HUES6 (cell line): ENCODE measurements at regions not wholly inside any gene's neighbourhood (a gene's known extent, or its start where the extent isn't known, plus 50 kb on each side); places are given as distances from the start of the nearest gene placed in this dataset.

Experiments
- H3K27ac ChIP-seq: 2 replicates; pipeline ENCODE4 v1.7.0; 2013; ENCODE audit warnings: low read depth, mild to moderate bottlenecking, low read length, inconsistent platforms
- H3K27me3 ChIP-seq: 2 replicates; pipeline ENCODE4 v1.6.1; 2013; ENCODE audit warnings: low read length; ENCODE audit not compliant: control insufficient read depth, insufficient read depth
- H3K36me3 ChIP-seq: 2 replicates; pipeline ENCODE4 v1.6.1; 2013; ENCODE audit warnings: low read length; ENCODE audit not compliant: control insufficient read depth, insufficient read depth
- H3K4me1 ChIP-seq: 2 replicates; pipeline ENCODE4 v1.6.1; 2013; ENCODE audit warnings: low read length; ENCODE audit not compliant: control insufficient read depth, insufficient read depth
- H3K4me3 ChIP-seq: 2 replicates; pipeline ENCODE4 v1.5.1; 2013; ENCODE audit warnings: low read depth, low read length
- H3K9ac ChIP-seq: one replicate; pipeline ENCODE4 v1.6.1; 2013; ENCODE audit warnings: mild to moderate bottlenecking, low read length
- H3K9me3 ChIP-seq: 2 replicates; pipeline ENCODE4 v1.6.1; 2013; ENCODE audit warnings: low read depth, low read length; ENCODE audit not compliant: control insufficient read depth, insufficient read depth

- Histone ChIP-seq H3K4me1 (no peaks in the 10 kb centered on the region), H3K9ac (no peak overlapping the region), H3K9me3 (no peaks in the 10 kb centered on the region), H3K27me3 (no peaks in the 10 kb centered on the region), H3K36me3 (no peaks in the 10 kb centered on the region), H3K27ac (no peak overlapping the region), H3K4me3 (no peak overlapping the region)
Measured at GRCh38 chr1:217313096-217313495, 317.8 kb downstream of the GPATCH2 start.

DNA sequence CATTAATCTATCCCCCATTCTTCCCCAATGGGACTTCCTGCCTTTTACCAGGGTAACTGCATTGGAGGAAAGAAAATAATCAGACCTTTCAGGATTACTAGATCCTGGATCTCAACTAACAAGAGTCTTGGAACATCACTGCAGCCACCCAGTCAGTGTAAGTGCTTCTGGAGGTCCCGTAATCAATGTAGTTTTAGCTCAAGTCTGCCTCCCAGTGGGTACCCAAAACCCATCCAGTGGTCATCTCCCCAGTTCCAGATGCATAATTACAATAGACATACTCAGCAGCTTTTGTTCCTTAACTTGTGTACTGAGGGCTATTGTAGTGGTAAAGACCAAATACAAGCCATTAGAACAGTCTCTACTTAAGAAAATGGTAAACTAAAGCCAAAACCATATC is 319.1 kb downstream of the GPATCH2 start:
- H3K4me3 ChIP-seq = no peak overlapping the region
- H3K4me1 ChIP-seq = no peaks in the 10 kb centered on the region
- H3K27ac ChIP-seq = no peak overlapping the region
- no peaks in the 10 kb centered on the region for H3K36me3 ChIP-seq
- no peaks in the 10 kb centered on the region for H3K9me3 ChIP-seq
- H3K9ac ChIP-seq = no peak overlapping the region
- H3K27me3 ChIP-seq = no peaks in the 10 kb centered on the region

GRCh38 chr1:217311269-217311668 is 319.6 kb downstream of the GPATCH2 start:
- no peaks in the 10 kb centered on the region for H3K27me3 ChIP-seq
- H3K9me3 ChIP-seq = no peaks in the 10 kb centered on the region
- H3K36me3 ChIP-seq = no peaks in the 10 kb centered on the region
- no peak overlapping the region for H3K27ac ChIP-seq
- H3K4me3 ChIP-seq = no peak overlapping the region
- H3K9ac ChIP-seq = no peak overlapping the region
- no peaks in the 10 kb centered on the region for H3K4me1 ChIP-seq

- H3K9ac ChIP-seq = no peak overlapping the region
- no peak overlapping the region for H3K4me3 ChIP-seq
- no peaks in the 10 kb centered on the region for H3K4me1 ChIP-seq
- no peak overlapping the region for H3K27ac ChIP-seq
- no peaks in the 10 kb centered on the region for H3K9me3 ChIP-seq
- H3K27me3 ChIP-seq = no peaks in the 10 kb centered on the region
- H3K36me3 ChIP-seq = no peaks in the 10 kb centered on the region
Measured at GRCh38 chr1:217281332-217281731, 349.6 kb downstream of the GPATCH2 start.

- no peak overlapping the region for H3K27ac ChIP-seq
- no peaks in the 10 kb centered on the region for H3K36me3 ChIP-seq
- H3K9ac ChIP-seq = no peak overlapping the region
- no peaks in the 10 kb centered on the region for H3K4me1 ChIP-seq
- no peak overlapping the region for H3K4me3 ChIP-seq
- no peaks in the 10 kb centered on the region for H3K27me3 ChIP-seq
- no peaks in the 10 kb centered on the region for H3K9me3 ChIP-seq
Measured at GRCh38 chr1:217275655-217276398, 355.1 kb downstream of the GPATCH2 start.

- Histone ChIP-seq H3K4me1 (no peaks in the 10 kb centered on the region), H3K27me3 (no peaks in the 10 kb centered on the region), H3K9ac (no peak overlapping the region), H3K9me3 (no peaks in the 10 kb centered on the region), H3K27ac (no peak overlapping the region), H3K4me3 (no peak overlapping the region), H3K36me3 (no peaks in the 10 kb centered on the region)
Measured at GRCh38 chr1:217274927-217275654, 355.8 kb downstream of the GPATCH2 start.

- H3K36me3 ChIP-seq = no peaks in the 10 kb centered on the region
- H3K27me3 ChIP-seq = no peaks in the 10 kb centered on the region
- no peak overlapping the region for H3K27ac ChIP-seq
- H3K9me3 ChIP-seq = no peaks in the 10 kb centered on the region
- H3K4me1 ChIP-seq = no peaks in the 10 kb centered on the region
- H3K9ac ChIP-seq = no peak overlapping the region
- H3K4me3 ChIP-seq = no peak overlapping the region
Measured at GRCh38 chr1:217274416-217274815, 356.5 kb downstream of the GPATCH2 start.

DNA sequence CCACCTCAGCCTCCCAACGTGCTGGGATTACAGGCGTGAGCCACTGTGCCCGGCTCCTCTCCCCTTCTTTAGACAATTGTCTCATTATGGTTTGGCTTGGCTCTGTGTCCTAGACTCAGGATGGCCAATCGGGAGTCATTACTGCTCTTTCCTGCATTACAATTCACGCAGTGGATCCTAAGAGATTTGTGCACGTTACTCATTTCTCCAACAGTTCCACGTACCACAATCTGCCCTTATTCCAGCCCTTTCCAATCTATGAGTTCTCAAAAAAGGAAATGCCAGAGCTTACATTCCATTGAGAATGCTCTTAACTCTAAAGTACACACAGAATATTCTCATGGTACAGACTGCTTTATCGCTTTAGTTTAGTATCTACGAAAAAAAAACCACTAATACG is 357.0 kb downstream of the GPATCH2 start:
- Histone ChIP-seq H3K9me3 (no peaks in the 10 kb centered on the region), H3K27ac (no peak overlapping the region), H3K36me3 (no peaks in the 10 kb centered on the region), H3K9ac (no peak overlapping the region), H3K4me3 (no peak overlapping the region), H3K27me3 (no peaks in the 10 kb centered on the region), H3K4me1 (no peaks in the 10 kb centered on the region)

GRCh38 chr1:217272385-217272784 is 358.5 kb downstream of the GPATCH2 start:
- no peak overlapping the region for H3K27ac ChIP-seq
- no peaks in the 10 kb centered on the region for H3K27me3 ChIP-seq
- H3K9ac ChIP-seq = no peak overlapping the region
- no peaks in the 10 kb centered on the region for H3K9me3 ChIP-seq
- H3K4me1 ChIP-seq = no peaks in the 10 kb centered on the region
- H3K36me3 ChIP-seq = no peaks in the 10 kb centered on the region
- no peak overlapping the region for H3K4me3 ChIP-seq

- no peaks in the 10 kb centered on the region for H3K36me3 ChIP-seq
- H3K4me3 ChIP-seq = no peak overlapping the region
- H3K27ac ChIP-seq = no peak overlapping the region
- H3K27me3 ChIP-seq = no peaks in the 10 kb centered on the region
- H3K9ac ChIP-seq = no peak overlapping the region
- no peaks in the 10 kb centered on the region for H3K4me1 ChIP-seq
- H3K9me3 ChIP-seq = no peaks in the 10 kb centered on the region
Measured at GRCh38 chr1:217270101-217270500, 360.8 kb downstream of the GPATCH2 start.

GRCh38 chr1:217268058-217268457 is 362.8 kb downstream of the GPATCH2 start:
- no peaks in the 10 kb centered on the region for H3K4me1 ChIP-seq
- no peaks in the 10 kb centered on the region for H3K36me3 ChIP-seq
- H3K4me3 ChIP-seq = no peak overlapping the region
- H3K27me3 ChIP-seq = no peaks in the 10 kb centered on the region
- H3K27ac ChIP-seq = no peak overlapping the region
- H3K9me3 ChIP-seq = no peaks in the 10 kb centered on the region
- no peak overlapping the region for H3K9ac ChIP-seq
